OCI-LY1 (cell line): ENCODE measurements at regions not wholly inside any gene's neighbourhood (a gene's known extent, or its start where the extent isn't known, plus 50 kb on each side); places are given as distances from the start of the nearest gene placed in this dataset.

Source experiments
- H2AFZ ChIP-seq: fragments of 200-600 bp; sonication (generic), shearing (Covaris generic); 2 replicates; pipeline ENCODE4 v1.6.0; 2014; ENCODE audit warnings: antibody characterized with exemption, mild to moderate bottlenecking, low read length
- H3F3A ChIP-seq: fragments of 200-600 bp; sonication (generic), shearing (Covaris generic); 2 replicates; pipeline ENCODE4 v1.6.0; 2014; ENCODE audit warnings: mild to moderate bottlenecking, antibody characterized with exemption, low read length, moderate library complexity; ENCODE audit not compliant: insufficient read depth
- H3K27ac ChIP-seq: fragments of 200-600 bp; sonication (generic); 2 replicates; pipeline ENCODE4 v1.5.1; 2014; ENCODE audit warnings: low read length, mixed run types, mild to moderate bottlenecking, low read depth; ENCODE audit not compliant: poor library complexity, severe bottlenecking
- H3K27me3 ChIP-seq: fragments of 200-600 bp; sonication (generic); 2 replicates; pipeline ENCODE4 v1.6.0; 2014; ENCODE audit warnings: antibody characterized with exemption, mild to moderate bottlenecking, low read length, moderate library complexity; ENCODE audit not compliant: insufficient read depth
- H3K36me3 ChIP-seq: fragments of 200-600 bp; sonication (generic); 2 replicates; pipeline ENCODE4 v1.6.1; 2014; ENCODE audit warnings: mild to moderate bottlenecking, antibody characterized with exemption, low read length, moderate library complexity, mixed read lengths; ENCODE audit not compliant: insufficient read depth
- H3K4me1 ChIP-seq: fragments of 200-600 bp; sonication (generic); 2 replicates; pipeline ENCODE4 v1.5.1; 2014; ENCODE audit warnings: mild to moderate bottlenecking, low read length, moderate library complexity; ENCODE audit not compliant: insufficient read depth, severe bottlenecking
- H3K4me2 ChIP-seq: fragments of 200-600 bp; sonication (generic), shearing (Covaris generic); 2 replicates; pipeline ENCODE4 v1.6.1; 2014; ENCODE audit warnings: low read length
- H3K4me3 ChIP-seq: fragments of 200-600 bp; sonication (generic); 2 replicates; pipeline ENCODE4 v1.5.1; 2014; ENCODE audit warnings: low read length, low read depth, mild to moderate bottlenecking, mixed read lengths; ENCODE audit not compliant: poor library complexity, severe bottlenecking
- H3K79me2 ChIP-seq: fragments of 200-600 bp; shearing (Covaris generic); 2 replicates; pipeline ENCODE4 v1.6.1; 2016; ENCODE audit warnings: mixed run types, low read length, mixed read lengths; ENCODE audit not compliant: insufficient read depth
- H3K9ac ChIP-seq: fragments of 200-600 bp; sonication (generic), shearing (Covaris generic); 2 replicates; pipeline ENCODE4 v1.6.1; 2014; ENCODE audit warnings: mild to moderate bottlenecking, low read length, mixed read lengths
- H3K9me2 ChIP-seq: fragments of 200-600 bp; sonication (generic), shearing (Covaris generic); 2 replicates; pipeline ENCODE4 v1.6.1; 2014; ENCODE audit warnings: low read depth, mild to moderate bottlenecking, low read length, mixed read lengths
- H3K9me3 ChIP-seq: fragments of 200-600 bp; shearing (Covaris generic); 2 replicates; pipeline ENCODE4 v1.6.1; 2014; ENCODE audit warnings: low read length, mixed read lengths
- H4K20me1 ChIP-seq: fragments of 200-600 bp; sonication (generic), shearing (Covaris generic); 2 replicates; pipeline ENCODE4 v1.6.0; 2016; ENCODE audit warnings: mild to moderate bottlenecking, low read length; ENCODE audit not compliant: insufficient read depth
- CTCF ChIP-seq: fragments of 200-600 bp; sonication (generic), shearing (Covaris generic); IDR thresholded peaks from 2 replicates; pipeline ENCODE4 v1.5.1; 2017; ENCODE audit warnings: mild to moderate bottlenecking, antibody characterized with exemption, low read length, moderate library complexity, mixed read lengths
- EZH2 ChIP-seq: fragments of 200-600 bp; sonication (generic), shearing (Covaris generic); IDR thresholded peaks from 2 replicates; pipeline ENCODE4 v1.8.0; 2017; ENCODE audit warnings: borderline replicate concordance, mixed run types, mild to moderate bottlenecking, antibody characterized with exemption, low read length, moderate library complexity, mixed read lengths

- Histone ChIP-seq H3K9me2 (no peaks in the 10 kb centered on the region), H2AFZ (no peak overlapping the region), H3K27ac (no peak overlapping the region), H3K4me3 (no peak overlapping the region), H4K20me1 (no peaks in the 10 kb centered on the region), H3K4me2 (no peak overlapping the region), H3K4me1 (no peaks in the 10 kb centered on the region), H3K36me3 (no peaks in the 10 kb centered on the region), H3F3A (no peaks in the 10 kb centered on the region), H3K9ac (no peak overlapping the region), H3K9me3 (no peaks in the 10 kb centered on the region), H3K79me2 (no peaks in the 10 kb centered on the region), H3K27me3 (0 out of 2 replicates have a peak, but pooled peaks cover 3% of the 10 kb centered on the region)
- TF ChIP-seq EZH2 = no peak
- no peak for TF ChIP-seq CTCF
These were observed 123.4 kb upstream of the TNR start for GRCh38 chr1:175866776-175867175.

GRCh38 chr1:175865041-175865766, 121.8 kb upstream of the TNR start:
- no peaks in the 10 kb centered on the region for H3F3A ChIP-seq
- H3K4me2 ChIP-seq = no peak overlapping the region
- no peak overlapping the region for H3K9ac ChIP-seq
- no peaks in the 10 kb centered on the region for H3K36me3 ChIP-seq
- H3K79me2 ChIP-seq = no peaks in the 10 kb centered on the region
- TF ChIP-seq CTCF (no peak), EZH2 (no peak)
- H3K27me3 ChIP-seq = no peaks in the 10 kb centered on the region
- no peaks in the 10 kb centered on the region for H4K20me1 ChIP-seq
- H3K27ac ChIP-seq = no peak overlapping the region
- H3K9me3 ChIP-seq = no peaks in the 10 kb centered on the region
- no peak overlapping the region for H2AFZ ChIP-seq
- no peaks in the 10 kb centered on the region for H3K9me2 ChIP-seq
- H3K4me1 ChIP-seq = no peaks in the 10 kb centered on the region
- H3K4me3 ChIP-seq = no peak overlapping the region

- Histone ChIP-seq H3K27ac (no peak overlapping the region), H3K9me3 (no peaks in the 10 kb centered on the region), H3K4me3 (no peak overlapping the region), H3K27me3 (no peaks in the 10 kb centered on the region), H3K36me3 (no peaks in the 10 kb centered on the region), H3K9ac (no peak overlapping the region), H4K20me1 (no peaks in the 10 kb centered on the region), H3K4me1 (no peaks in the 10 kb centered on the region), H2AFZ (no peak overlapping the region), H3K9me2 (no peaks in the 10 kb centered on the region), H3K4me2 (no peak overlapping the region), H3F3A (no peaks in the 10 kb centered on the region), H3K79me2 (no peaks in the 10 kb centered on the region)
- no peak for TF ChIP-seq EZH2
- TF ChIP-seq CTCF = no peak
These were observed 121.2 kb upstream of the TNR start for GRCh38 chr1:175864625-175865024.
